HEK293T (cell line): ENCODE measurements at regions not wholly inside any gene's neighbourhood (a gene's known extent, or its start where the extent isn't known, plus 50 kb on each side); places are given as distances from the start of the nearest gene placed in this dataset.

Source experiments
- BHLHE40 ChIP-seq: fragments of 450-650 bp; IDR thresholded peaks from 2 replicates; pipeline ENCODE4 v1.6.1; 2016; ENCODE audit warnings: mild to moderate bottlenecking, moderate library complexity, borderline replicate concordance
- ELF4 ChIP-seq: fragments of 450-650 bp; IDR thresholded peaks from 2 replicates; pipeline ENCODE4 v1.6.1; 2017; ENCODE audit warnings: antibody characterized with exemption
- FOXA1 ChIP-seq: fragments of 450-650 bp; IDR thresholded peaks from 2 replicates; pipeline ENCODE4 v1.6.1; 2016; ENCODE audit warnings: mild to moderate bottlenecking
- FOXK2 ChIP-seq: fragments of 450-650 bp; IDR thresholded peaks from 2 replicates; pipeline ENCODE4 v1.6.1; 2016; ENCODE audit warnings: mild to moderate bottlenecking
- HDGF ChIP-seq: fragments of 450-650 bp; IDR thresholded peaks from 2 replicates; pipeline ENCODE4 v1.6.1; 2017; ENCODE audit warnings: antibody characterized with exemption, borderline replicate concordance
- L3MBTL2 ChIP-seq: fragments of 450-650 bp; conservative IDR thresholded peaks from 2 replicates; pipeline ENCODE4 v1.6.1; 2016; ENCODE audit warnings: mild to moderate bottlenecking
- LEF1 ChIP-seq: fragments of 450-650 bp; IDR thresholded peaks from 2 replicates; pipeline ENCODE4 v1.6.1; 2017; ENCODE audit warnings: mild to moderate bottlenecking, borderline replicate concordance
- NFRKB ChIP-seq: fragments of 450-650 bp; IDR thresholded peaks from 2 replicates; pipeline ENCODE4 v1.6.1; 2016; ENCODE audit warnings: mild to moderate bottlenecking, moderate library complexity
- SP1 ChIP-seq: fragments of 450-650 bp; IDR thresholded peaks from 2 replicates; pipeline ENCODE4 v1.6.1; 2017
- SUZ12 ChIP-seq: fragments of 450-650 bp; IDR thresholded peaks from 2 replicates; pipeline ENCODE4 v1.6.1; 2016; ENCODE audit warnings: mild to moderate bottlenecking
- TARDBP ChIP-seq: fragments of 450-650 bp; IDR thresholded peaks from 2 replicates; pipeline ENCODE4 v1.6.1; 2016
- ZNF384 ChIP-seq: fragments of 450-650 bp; IDR thresholded peaks from 2 replicates; pipeline ENCODE4 v1.6.1; 2016
- TF ChIP-seq, protein P1 (sequence below): fragments of 450-650 bp; IDR thresholded peaks from 2 replicates; pipeline ENCODE4 v1.6.1; 2016

DNA sequence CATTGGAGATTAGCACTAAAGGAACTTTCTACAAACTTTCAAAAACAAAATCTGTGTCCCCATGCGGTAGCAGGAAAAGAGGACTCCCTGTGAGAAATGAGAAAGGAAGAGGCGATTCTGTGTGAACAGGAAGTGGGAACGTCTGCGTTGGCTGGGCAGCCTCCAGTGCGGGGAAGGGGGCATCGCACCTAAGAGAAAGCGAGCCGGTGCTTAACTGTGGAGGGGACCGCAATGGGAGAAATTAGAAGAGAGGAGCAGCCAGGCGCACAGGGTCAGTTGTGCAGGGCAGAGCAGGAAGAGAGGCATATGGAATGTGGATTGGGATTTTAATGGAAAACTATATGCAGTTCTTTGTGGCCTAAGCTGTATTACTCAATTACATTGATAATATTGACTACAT is 77.4 kb upstream of the DOCK9 start:
- no peak for TF ChIP-seq HDGF
- TF ChIP-seq SUZ12 = no peak
- TF ChIP-seq BHLHE40 = no peak
- TF ChIP-seq ELF4 = no peak
- no peak for TF ChIP-seq ZNF384
- TF ChIP-seq TARDBP = no peak
- no peak for TF ChIP-seq NFRKB
- TF ChIP-seq FOXK2 = no peak
- no peak for TF ChIP-seq LEF1
- TF ChIP-seq, protein P1, sequence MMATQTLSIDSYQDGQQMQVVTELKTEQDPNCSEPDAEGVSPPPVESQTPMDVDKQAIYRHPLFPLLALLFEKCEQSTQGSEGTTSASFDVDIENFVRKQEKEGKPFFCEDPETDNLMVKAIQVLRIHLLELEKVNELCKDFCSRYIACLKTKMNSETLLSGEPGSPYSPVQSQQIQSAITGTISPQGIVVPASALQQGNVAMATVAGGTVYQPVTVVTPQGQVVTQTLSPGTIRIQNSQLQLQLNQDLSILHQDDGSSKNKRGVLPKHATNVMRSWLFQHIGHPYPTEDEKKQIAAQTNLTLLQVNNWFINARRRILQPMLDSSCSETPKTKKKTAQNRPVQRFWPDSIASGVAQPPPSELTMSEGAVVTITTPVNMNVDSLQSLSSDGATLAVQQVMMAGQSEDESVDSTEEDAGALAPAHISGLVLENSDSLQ = no peak
- TF ChIP-seq FOXA1 = no peak
- no peak for TF ChIP-seq L3MBTL2
- TF ChIP-seq SP1 = no peak
